Stimulated activated CD8-positive, alpha-beta memory T cell treated with anti-CD3 and anti-CD28 coated beads, Interleukin-2, amount 100 ng/mL, for 48 hours (primary cell): ENCODE measurements at regions not wholly inside any gene's neighbourhood (a gene's known extent, or its start where the extent isn't known, plus 50 kb on each side); places are given as distances from the start of the nearest gene placed in this dataset.

Experiments
- DNase-seq, 2 donors: peaks; one replicate each; pipeline ENCODE4 v3.0.0-alpha.2; 2020; ENCODE audit warnings: low read depth in 2 of 2

- DNase-seq: no peak
Observed at GRCh38 chr9:7871977-7872730, 72.6 kb upstream of the DMAC1 start.

GRCh38 chr9:7869340-7869739, 69.8 kb upstream of the DMAC1 start:
- DNase-seq: no peak

- no peak for DNase-seq
Observed at GRCh38 chr9:7862170-7862569, 62.6 kb upstream of the DMAC1 start.

- no peak for DNase-seq
Observed at GRCh38 chr9:7861086-7861485, 61.5 kb upstream of the DMAC1 start.

- no peak for DNase-seq
Observed at GRCh38 chr9:7860335-7860709, 60.7 kb upstream of the DMAC1 start.

- no peak for DNase-seq
Observed at GRCh38 chr9:7859701-7860334, 60.2 kb upstream of the DMAC1 start.

- DNase-seq: no peak
Observed at GRCh38 chr9:7858166-7858565, 58.6 kb upstream of the DMAC1 start.

- no peak for DNase-seq
Observed at GRCh38 chr9:7854763-7855162, 55.2 kb upstream of the DMAC1 start.
